HG03135 (cell line): ENCODE measurements at regions not wholly inside any gene's neighbourhood (a gene's known extent, or its start where the extent isn't known, plus 50 kb on each side); places are given as distances from the start of the nearest gene placed in this dataset.
A peak's percentile ranks its signal among the peaks of the same experiment; 100 is the strongest.
"Not testable (repeated sequence)": the region's sequence is repeated elsewhere in the genome, so short reads cannot be mapped to it uniquely, and the experiment has no call there.

ENCODE experiments used
- ATAC-seq: cut with Tn5 transposase; IDR thresholded peaks from one replicate; pipeline ENCODE4 v1.9.1; 2021; ENCODE audit warnings: mild to moderate bottlenecking, moderate library complexity; ENCODE audit not compliant: unreplicated experiment

DNA sequence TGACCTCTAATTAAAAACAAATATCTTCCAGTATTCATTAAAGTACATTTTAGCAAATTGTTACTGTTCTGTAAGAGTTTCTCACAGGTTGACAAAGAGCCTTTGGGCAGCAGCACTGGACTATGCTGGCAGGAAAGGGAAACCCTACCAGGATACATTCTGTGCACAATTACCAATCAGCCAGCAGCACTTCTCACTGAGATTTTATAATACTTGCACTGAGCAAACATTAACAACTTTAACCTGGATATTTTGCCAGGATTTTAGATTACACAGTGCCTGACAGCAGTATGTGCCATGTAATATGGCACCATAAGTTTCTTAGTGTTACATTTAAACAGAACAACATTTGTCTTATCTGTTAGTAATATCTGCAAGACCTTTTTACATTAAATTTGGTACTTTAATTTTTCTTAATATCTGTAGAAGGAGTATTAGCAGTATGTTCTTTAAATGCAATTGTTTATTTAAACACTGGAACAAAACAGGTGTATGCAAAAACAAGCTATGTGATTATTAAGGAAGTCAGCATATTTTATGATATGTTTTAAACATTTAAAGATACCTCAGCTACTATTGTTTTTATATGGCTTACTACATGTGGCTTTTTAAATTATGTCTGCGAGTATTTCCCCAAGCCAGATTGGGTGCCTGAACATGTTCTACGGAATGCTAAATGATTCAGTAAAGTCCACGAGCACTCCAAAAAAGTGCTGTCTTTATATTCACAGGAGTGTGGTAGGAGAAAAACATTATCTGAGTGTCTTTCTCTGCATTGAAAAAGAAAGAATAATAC, 699.0 kb upstream of the LUZP2 start:
- ATAC-seq = no peak

DNA sequence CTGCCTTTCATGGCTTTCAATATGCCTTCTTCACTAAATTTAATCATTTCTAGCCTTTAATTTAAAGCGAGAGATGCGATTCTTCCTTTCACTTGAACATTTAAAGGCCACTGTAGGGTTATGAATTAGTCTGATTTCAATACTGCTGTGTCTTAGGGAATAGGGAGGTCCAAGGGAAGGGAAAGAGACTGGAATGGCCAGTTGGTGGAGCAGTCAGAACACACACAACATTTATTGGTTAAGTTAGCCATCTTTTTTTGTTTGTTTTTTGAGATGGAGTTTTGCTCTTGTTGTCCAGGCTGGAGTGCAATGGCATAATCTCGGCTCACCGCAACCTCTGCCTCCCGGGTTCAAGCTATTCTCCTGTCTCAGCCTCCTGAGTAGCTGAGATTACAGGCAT, 662.5 kb upstream of the LUZP2 start:
- not testable (repeated sequence) for ATAC-seq

- ATAC-seq = no peak
Measured at GRCh38 chr11:23836981-23837380, 659.9 kb upstream of the LUZP2 start.

- ATAC-seq = no peak
Measured at GRCh38 chr11:23840872-23841271, 656.0 kb upstream of the LUZP2 start.

GRCh38 chr11:23846902-23847422, 649.9 kb upstream of the LUZP2 start:
- ATAC-seq = no peak

- no peak for ATAC-seq
Measured at GRCh38 chr11:23851216-23851615, 645.6 kb upstream of the LUZP2 start.

GRCh38 chr11:23856654-23857053, 640.2 kb upstream of the LUZP2 start:
- ATAC-seq = no peak

GRCh38 chr11:23859087-23859486, 637.8 kb upstream of the LUZP2 start:
- peak; percentile 59 for ATAC-seq

DNA sequence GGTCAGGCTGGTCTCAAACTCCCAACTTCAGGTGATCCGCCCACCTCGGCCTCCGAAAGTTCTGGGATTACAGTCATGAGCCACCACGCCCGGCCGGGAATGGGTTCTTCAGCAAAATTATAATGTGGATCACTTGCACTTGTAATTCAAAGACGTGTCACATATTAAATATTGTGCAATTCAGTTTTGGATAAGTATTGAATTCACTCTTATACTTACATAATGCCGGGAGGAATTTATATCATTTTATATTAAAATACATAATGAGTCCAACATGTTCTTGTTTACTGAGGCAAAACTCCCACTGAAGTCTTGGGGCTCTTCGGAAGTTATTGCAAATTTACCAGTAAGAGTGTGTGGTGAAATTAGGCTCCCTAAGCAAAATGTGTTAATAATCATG, 635.2 kb upstream of the LUZP2 start:
- no peak for ATAC-seq

DNA sequence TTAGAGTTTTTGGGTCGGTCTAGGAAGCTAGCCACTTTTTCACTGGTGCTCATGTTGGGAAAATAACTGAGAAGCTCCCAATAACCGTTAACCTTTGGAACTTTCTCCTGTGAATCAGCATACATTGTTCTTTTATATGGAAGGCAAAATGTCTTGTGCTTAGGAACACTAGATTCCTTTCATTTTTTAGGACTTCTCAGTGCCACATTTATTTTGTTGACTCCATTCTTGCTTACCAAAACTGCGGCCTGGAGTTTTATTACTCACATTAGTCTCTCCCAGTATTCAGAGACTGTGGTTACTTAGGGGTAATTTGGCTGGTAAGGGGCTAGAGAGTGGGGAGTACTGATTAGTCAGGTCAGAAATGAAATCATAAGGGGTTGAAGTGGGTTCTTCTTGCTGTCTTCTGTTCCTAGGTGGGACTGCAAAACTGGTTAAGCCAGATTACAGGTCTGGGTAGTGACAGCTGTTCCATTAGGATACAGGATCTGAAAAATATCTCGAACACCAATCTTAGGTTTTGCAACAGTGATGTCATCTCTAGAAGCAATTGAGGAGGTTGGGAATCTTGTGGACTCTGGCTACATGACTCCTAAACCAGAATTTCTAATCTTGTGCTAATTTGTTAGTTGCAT, 631.4 kb upstream of the LUZP2 start:
- no peak for ATAC-seq

- no peak for ATAC-seq
Measured at GRCh38 chr11:23866641-23867040, 630.2 kb upstream of the LUZP2 start.

DNA sequence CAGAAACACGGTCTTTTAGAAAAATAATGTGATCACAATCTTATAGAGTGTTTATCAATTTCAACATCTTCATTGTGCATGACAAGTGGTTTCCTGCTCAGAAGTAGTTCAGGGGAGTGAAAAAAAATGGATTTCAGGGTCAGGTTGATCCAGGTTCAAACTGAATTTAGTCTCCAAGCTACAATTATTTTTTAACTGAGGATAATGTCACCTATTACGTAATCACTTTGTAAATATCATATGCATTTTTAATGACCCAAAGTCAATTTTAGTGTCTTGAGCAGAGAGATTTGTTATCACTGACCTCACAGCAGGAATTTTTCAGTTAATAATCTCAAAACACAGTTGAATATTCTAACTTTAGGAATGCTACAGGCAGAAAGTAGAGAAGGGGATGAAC, 627.2 kb upstream of the LUZP2 start:
- ATAC-seq = no peak

- no peak for ATAC-seq
Measured at GRCh38 chr11:23873406-23873805, 623.4 kb upstream of the LUZP2 start.

DNA sequence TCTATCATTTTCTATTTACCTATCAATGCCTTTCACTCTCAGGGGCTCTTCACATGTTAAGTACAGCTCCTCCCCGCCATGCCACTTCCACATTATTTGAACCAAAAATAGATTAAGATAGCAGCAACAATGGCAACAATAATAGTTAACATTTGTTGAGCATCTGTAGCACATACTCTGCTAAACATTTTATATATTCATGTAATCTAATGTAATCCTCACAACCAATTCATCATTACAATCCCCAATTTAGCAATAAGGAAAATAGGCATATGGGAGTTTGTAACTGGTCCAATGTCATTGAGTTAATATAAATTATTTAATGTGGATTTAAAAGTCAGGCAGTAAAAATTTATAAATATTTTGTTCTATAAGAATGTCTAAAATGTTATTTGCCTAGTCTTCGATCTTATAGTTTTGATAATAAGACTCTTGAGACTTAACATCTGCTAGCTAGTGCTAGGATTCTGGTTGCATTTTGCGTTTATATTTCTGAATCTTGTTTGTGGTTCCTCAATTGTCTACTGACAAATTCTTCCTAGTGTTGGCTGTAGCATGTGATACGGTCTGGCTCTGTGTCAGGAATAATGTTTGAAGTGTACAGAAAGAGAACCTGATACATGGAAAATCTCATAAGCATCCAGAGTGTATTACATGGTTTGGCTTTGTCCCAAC, 621.5 kb upstream of the LUZP2 start:
- ATAC-seq = no peak

DNA sequence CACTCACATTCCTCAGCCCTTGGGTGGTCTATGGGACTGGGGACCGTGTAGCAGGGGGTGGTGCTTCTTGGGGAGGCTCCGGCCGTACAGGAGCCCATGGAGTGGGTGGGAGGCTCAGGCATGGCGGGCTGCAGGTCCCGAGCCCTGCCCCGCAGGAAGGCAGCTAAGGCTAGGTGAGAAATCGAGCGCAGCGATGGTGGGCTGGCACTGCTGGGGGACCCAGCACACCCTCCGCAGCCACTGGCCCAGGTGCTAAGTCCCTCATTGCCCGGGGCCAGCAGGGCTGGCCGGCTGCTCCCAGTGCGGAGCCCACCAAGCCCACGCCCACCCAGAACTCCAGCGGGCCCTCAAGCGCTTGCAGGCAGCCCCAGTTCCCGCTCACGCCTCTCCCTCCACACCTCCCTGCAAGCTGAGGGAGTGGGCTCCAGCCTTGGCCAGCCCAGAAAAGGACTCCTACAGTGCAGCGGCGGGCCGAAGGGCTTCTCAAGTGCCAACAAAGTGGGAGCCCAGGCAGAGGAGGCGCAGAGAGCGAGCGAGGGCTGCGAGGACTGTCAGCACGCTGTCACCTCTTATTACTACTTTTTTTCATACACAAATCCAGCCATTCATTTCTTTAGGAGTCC, 613.3 kb upstream of the LUZP2 start:
- not testable (repeated sequence) for ATAC-seq

DNA sequence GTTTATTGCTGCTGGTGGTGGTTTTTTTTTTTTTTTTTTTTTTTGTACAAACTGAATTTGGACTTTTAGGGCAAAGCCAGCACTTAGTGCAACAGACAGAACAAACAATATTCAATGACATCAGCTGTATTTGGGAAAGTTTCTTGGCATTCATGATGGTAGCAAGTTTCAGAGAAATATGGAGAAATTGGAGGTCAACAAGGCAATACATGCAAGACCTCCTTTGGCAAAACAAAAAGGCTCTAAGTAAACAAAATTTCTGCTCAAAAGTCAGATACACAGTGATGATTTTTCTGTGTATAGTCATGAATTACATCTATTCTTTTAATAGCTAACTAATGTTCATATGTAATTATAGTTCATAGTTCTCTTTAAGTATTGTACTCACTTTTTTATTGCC, 612.5 kb upstream of the LUZP2 start:
- ATAC-seq = no peak

DNA sequence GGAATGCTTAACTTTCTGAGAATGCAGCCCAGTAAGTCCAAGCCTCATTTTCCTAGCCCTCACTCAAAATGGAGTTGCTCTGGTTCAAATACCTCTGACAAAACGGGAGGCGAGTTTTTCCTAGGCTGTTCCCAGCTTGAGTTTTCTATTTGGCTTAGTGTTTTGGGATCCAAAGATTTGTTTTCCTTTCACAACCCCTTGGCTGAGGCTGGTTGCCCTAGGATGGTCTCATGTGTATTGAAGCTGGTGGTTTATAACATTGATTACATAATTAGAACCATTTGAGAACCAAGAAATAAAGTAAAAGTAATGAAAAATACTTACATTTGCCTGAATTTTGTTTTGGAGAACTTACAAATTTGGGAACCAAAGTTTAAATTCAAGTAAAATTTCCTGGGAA, 611.1 kb upstream of the LUZP2 start:
- ATAC-seq = no peak

DNA sequence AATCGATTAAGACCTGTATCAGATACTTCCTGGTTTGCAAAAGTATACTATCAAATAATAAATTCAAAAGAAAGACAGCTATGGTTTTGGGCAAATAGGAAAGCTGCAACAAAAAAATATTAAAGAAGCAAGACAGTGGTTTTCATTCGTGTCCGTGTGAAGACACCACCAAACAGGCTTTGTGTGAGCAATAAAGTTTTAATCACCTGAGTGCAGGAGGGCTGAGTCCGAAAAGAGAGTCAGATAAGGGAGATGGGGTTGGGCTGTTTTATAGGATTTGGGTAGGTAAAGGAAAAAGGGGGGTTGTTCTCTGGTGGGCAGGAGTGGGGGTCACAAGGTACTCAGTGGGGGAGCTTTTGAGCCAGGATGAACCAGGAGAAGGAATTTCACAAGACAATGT, 609.7 kb upstream of the LUZP2 start:
- not testable (repeated sequence) for ATAC-seq

DNA sequence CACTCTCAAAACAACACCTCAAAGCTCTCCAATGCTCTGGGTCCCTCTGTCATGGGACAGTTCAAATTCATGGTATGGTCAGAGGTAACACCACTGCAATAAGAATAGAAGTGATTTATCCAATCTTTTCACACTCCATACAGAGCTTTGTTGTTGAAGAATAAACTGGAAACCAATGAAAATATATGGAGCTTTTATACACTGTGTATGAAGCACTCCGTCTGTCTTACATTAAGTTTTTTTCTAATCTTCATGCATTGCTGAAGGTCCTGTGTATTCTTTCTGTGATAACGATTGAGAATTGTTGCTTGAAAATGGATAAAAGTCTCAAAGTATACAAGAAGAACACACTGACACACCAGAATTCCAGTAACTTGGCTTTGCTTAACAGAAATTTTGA, 603.7 kb upstream of the LUZP2 start:
- ATAC-seq = no peak

GRCh38 chr11:23897453-23898286, 599.2 kb upstream of the LUZP2 start:
- ATAC-seq = no peak
